H4 (cell line): ENCODE measurements at regions not wholly inside any gene's neighbourhood (a gene's known extent, or its start where the extent isn't known, plus 50 kb on each side); places are given as distances from the start of the nearest gene placed in this dataset.
"Not testable (repeated sequence)": the region's sequence is repeated elsewhere in the genome, so short reads cannot be mapped to it uniquely, and the experiment has no call there.

ENCODE experiments used
- DNase-seq: peaks from one replicate; pipeline ENCODE4 v3.0.0-alpha.2; 2015; ENCODE audit warnings: low spot score

DNA sequence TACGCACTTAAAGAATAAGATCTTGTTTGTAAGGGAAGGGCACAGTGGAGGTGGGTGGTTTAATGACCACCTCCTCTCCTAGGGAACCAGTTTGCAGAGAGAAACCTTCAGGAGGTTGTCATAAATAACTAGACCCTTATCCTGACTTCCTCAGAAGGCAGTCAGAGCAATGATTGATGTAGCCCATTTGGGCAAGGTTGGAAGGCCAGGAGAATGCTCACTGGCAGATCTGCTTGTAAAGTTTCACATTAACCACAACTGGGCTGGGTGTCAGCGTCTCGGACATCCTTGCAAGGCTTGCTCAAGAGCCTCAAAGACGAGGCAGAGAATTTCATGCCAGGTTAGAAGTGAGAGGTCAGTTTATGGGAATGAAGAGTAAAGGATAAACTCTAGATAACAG, 87.6 kb upstream of the TRABD2B start:
- DNase-seq: no peak

DNA sequence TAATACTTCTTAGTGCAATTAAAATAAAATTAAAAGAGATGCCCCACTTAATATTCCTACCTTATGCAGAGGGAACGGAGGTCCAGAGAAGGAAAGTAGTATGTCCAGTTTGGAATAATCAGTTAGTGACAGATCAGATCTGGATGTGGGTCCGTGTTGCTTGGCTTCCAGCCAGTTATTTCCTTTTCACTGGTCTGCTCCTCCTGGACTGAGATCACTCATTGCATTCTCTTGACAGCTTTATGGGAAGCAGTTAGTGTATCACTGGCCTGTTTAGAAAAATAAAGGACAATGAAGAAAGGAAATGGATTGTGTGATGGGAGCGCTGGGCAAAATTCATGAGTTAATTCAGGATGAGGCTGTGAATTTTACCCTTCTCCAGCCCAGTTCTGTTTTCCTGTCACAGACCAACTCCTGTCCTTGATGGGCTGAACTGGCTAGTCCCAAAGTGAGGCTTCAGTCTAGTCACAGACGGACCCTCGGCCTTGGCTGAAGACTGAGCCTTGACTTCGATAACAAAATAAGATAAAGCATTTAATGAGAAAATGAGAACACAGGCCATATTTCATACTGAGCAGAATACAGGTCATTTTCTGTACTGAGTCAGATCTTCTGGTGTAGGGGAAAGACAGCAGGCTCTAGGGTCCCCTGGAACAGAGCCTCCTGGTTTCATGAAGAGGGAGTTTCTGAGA, 85.2 kb upstream of the TRABD2B start:
- no peak for DNase-seq

GRCh38 chr1:48080331-48081255, 83.4 kb upstream of the TRABD2B start:
- no peak for DNase-seq

GRCh38 chr1:48079096-48079495, 81.9 kb upstream of the TRABD2B start:
- DNase-seq: no peak

DNA sequence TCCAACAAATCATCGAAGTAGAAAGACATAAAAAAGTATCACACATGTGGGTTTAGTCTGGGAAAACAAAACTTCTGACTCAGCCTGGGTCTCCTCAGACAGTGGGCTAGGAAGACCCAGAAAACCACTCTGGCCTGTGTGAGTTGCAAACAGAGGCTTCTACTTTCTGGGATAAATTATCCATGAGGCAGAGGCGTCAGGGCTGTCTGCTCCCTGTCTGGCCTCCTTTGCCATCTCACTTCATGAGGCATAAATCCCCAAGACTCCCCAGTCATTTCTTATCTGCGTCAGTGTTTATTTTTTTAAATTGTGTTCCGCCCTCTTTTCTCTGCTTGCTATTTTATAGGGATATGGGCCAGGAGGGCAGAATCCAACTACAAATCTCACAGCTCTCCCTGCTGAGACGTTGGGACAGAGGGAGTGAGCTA, 80.6 kb upstream of the TRABD2B start:
- DNase-seq: no peak

DNA sequence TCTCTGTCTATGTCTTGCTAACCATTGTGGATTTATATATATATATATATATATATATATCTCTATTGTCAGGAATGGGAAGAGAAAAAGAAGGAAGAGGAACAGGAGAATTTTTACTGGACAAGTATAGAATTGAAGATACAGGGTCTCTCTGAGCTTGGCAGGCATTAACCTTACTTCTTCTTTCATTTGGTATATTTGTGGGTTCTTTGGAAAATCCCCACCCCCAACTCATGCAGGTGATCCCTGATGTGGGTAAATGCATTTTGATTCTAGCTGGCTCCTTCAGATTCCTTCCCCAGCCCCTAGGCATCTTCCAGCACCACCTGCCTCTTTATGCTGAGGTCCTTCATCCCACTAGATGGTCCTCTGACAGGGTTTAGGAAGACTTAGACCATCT, 78.8 kb upstream of the TRABD2B start:
- no peak for DNase-seq

- DNase-seq: no peak
Measured at GRCh38 chr1:48073798-48074530, 76.8 kb upstream of the TRABD2B start.

DNA sequence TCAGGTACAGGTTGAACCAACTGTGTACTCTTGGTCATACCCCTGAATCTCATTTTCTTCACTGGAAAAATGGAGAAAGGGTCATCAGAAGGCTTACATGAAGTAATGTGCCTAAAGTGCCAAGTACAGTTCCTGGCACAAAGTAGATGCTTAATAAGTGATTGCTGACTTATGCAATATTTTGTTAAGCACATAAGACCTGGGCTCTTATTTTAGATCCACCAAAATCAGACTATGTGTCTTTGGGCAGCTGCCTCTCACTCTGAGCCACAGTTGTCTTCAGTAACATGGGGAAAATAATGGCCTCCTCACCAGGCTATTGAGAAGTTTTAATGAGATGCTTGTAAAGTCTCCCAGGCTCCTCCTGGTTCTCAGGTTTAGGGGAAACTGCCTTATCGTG, 74.3 kb upstream of the TRABD2B start:
- DNase-seq: no peak

DNA sequence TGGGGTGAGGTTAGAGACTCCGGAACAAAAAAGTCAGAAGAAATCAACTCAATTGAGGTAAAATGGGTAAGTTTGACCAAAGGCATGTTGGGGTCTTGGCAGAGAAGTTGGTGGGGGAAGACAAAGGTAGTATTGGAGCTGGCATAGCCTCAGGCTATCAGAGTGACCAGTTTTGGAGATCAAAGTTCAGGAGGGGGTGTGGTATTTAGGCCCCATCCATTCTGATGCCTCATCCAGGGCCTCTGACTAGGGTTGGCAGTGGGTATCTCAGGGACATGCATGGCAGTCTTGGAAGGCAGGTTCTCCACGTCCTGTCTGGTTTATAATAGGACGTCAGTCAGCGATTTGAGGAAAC, 73.2 kb upstream of the TRABD2B start:
- no peak for DNase-seq

DNA sequence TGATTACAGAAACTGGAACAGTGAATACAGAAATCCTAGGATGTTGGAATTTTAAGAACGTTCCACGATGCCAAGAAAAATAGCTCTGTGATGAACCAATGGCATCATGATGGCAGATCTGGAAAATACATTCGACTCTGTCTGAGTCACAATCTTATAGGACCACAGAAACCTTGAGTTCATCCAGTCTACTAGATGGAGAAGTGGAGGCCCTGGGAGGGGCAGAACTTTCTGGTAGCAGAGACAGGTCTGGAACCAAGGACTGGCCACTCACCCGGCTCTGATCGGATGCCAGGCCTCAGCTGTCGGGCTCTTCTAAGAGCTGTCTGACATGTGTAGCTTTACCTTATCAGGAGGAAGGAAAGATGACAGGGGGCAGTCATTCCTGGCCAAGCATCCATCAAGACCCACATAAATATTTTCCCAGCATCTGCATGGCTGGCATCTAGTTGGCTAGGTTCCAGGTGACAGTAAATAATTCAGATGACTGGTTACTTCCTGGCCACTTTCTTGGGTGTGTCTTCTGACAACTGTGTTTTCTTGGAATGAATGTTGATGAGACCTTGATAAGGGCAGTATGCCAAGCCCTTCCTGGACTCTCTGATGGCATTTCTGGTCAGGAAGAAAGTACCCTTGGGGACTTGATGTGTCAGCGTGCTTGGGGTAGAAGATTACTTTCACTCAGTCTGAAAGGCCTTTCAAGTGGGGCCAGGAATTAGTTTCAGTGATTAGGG, 72.6 kb upstream of the TRABD2B start:
- peak; percentile 26 for DNase-seq

- DNase-seq: no peak
Measured at GRCh38 chr1:48068206-48068605, 71.0 kb upstream of the TRABD2B start.

- DNase-seq: no peak
Measured at GRCh38 chr1:48066936-48067335, 69.8 kb upstream of the TRABD2B start.

- not testable (repeated sequence) for DNase-seq
Measured at GRCh38 chr1:48064693-48065092, 67.5 kb upstream of the TRABD2B start.

GRCh38 chr1:48062353-48062752, 65.2 kb upstream of the TRABD2B start:
- DNase-seq: no peak

GRCh38 chr1:48061162-48062136, 64.3 kb upstream of the TRABD2B start:
- DNase-seq: peak; percentile 46

GRCh38 chr1:48059289-48059688, 62.1 kb upstream of the TRABD2B start:
- DNase-seq: no peak

DNA sequence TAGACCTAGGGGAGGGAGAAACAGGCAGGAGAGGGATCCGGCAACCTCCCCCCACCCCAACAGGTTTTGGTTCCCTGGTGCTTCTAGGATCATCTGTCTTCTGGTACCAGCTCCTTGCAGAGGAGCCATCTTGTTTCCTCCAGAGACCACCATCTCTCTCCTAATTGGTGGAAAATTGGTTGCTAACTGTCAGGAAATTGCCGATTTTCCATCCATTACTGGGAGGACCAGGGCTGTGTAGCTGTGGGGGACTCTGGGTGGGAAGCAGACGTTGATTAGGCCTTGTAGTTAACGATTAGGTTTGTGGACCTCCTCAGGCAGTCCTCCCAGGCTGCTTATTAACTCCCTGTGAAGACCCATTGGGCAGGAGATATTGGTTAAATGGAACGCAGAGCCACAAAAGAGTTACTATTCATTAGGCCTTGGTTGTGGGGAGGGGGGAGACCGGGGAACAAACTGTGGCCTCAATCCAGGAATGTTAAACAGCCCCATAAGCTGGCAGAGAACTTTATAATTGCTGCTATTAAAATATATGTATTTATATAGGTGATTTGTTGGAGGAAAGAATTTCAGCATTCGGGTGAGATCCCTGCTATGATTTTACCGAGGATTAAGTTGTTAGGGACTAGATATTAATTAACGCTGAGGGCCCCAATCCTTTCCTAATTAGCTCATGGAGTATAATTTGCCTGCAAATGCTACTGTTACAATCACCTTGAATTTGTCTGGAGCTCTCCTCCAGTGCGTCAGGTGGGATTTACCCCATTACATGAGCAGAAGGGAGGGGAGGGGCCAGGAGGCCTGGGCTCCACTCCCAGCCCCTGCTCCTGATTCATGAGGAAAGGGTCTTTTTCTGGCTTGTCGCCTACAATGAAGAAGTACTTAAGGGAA, 61.2 kb upstream of the TRABD2B start:
- no peak for DNase-seq

DNA sequence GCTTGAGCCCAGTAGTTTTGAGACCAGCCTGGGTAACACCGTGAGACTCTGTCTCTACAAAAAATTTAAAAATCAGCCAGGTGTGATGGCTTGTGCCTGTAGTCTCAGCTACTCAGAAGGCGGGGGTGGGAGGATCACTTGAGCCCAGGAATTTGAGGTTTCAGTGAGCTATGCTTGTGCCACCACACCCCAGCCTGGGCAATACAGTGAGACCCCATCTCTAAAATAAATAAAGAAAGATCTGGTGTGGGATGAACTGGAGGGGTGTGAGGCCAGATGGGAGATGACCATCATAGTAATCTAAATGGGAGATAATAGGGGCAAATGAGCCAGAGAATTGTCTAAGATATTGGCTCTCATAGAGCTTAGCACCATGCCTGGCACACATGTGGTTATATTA, 60.1 kb upstream of the TRABD2B start:
- DNase-seq: no peak
